ENCODE measurements at regions not wholly inside any gene's neighbourhood (a gene's known extent, or its start where the extent isn't known, plus 50 kb on each side); places are given as distances from the start of the nearest gene placed in this dataset.

GRCh38 chr2:18849841-18850578, 260.6 kb upstream of the NT5C1B start:
- no peak for DNase-seq

GRCh38 chr2:18848646-18849045, 259.3 kb upstream of the NT5C1B start:
- no peak for DNase-seq

GRCh38 chr2:18845854-18846445, 256.6 kb upstream of the NT5C1B start:
- no peak for DNase-seq

- DNase-seq = no peak
These were observed 253.5 kb upstream of the NT5C1B start for GRCh38 chr2:18842836-18843235.

GRCh38 chr2:18841248-18842150, 252.1 kb upstream of the NT5C1B start:
- DNase-seq = no peak

GRCh38 chr2:18837240-18837639, 247.9 kb upstream of the NT5C1B start:
- no peak for DNase-seq

GRCh38 chr2:18836436-18836835, 247.1 kb upstream of the NT5C1B start:
- DNase-seq = no peak

GRCh38 chr2:18835787-18836186, 246.4 kb upstream of the NT5C1B start:
- no peak for DNase-seq

GRCh38 chr2:18834341-18834740, 245.0 kb upstream of the NT5C1B start:
- no peak for DNase-seq

- DNase-seq = no peak
These were observed 244.6 kb upstream of the NT5C1B start for GRCh38 chr2:18833941-18834340.

- DNase-seq = no peak
These were observed 242.6 kb upstream of the NT5C1B start for GRCh38 chr2:18831916-18832510.

- no peak for DNase-seq
These were observed 241.6 kb upstream of the NT5C1B start for GRCh38 chr2:18830962-18831361.

GRCh38 chr2:18829976-18830375, 240.6 kb upstream of the NT5C1B start:
- DNase-seq = no peak

GRCh38 chr2:18829251-18829902, 240.0 kb upstream of the NT5C1B start:
- DNase-seq = no peak

- DNase-seq = no peak
These were observed 238.9 kb upstream of the NT5C1B start for GRCh38 chr2:18828296-18828695.

GRCh38 chr2:18825838-18826237, 236.5 kb upstream of the NT5C1B start:
- no peak for DNase-seq

- no peak for DNase-seq
These were observed 235.5 kb upstream of the NT5C1B start for GRCh38 chr2:18824915-18825314.

GRCh38 chr2:18824325-18824790, 235.0 kb upstream of the NT5C1B start:
- DNase-seq = no peak

GRCh38 chr2:18821431-18821830, 232.1 kb upstream of the NT5C1B start:
- DNase-seq = no peak

GRCh38 chr2:18820966-18821365, 231.6 kb upstream of the NT5C1B start:
- DNase-seq = no peak

- no peak for DNase-seq
These were observed 230.2 kb upstream of the NT5C1B start for GRCh38 chr2:18819566-18819965.

- DNase-seq = no peak
These were observed 225.0 kb upstream of the NT5C1B start for GRCh38 chr2:18814387-18814786.

GRCh38 chr2:18804536-18804935, 215.2 kb upstream of the NT5C1B start:
- DNase-seq = no peak
